HepG2 (cell line): ENCODE measurements at regions not wholly inside any gene's neighbourhood (a gene's known extent, or its start where the extent isn't known, plus 50 kb on each side); places are given as distances from the start of the nearest gene placed in this dataset.

Experiments
- ATAC-seq: fragments of 200-7000 bp; cut with Tn5 transposase; 3 replicates; pipeline ENCODE4 v1.9.1; 2020; ENCODE audit warnings: mild to moderate bottlenecking, moderate library complexity
- BruUV-seq: library from RNA; stranded (reverse); fragments of 400-500 nt; replicated peaks from 2 replicates; lab custom pipeline; 2021; lab: Mats Ljungman, UMichigan
- CTCF ChIA-PET: fragments of 300-600 bp; formaldehyde crosslinking; extraction: SDS; loops from one replicate; lab custom pipeline; 2021; ENCODE audit warnings: low total read pairs, inconsistent platforms, low intra/inter-chr PET ratio; lab: Yijun Ruan, JAX
- POLR2A ChIA-PET: fragments of 350-600 bp; sonication (Branson Sonifier 250); formaldehyde crosslinking; loops from one replicate; lab custom pipeline; 2020; ENCODE audit warnings: antibody characterized with exemption, inconsistent platforms; lab: Yijun Ruan, JAX
- DNase-seq: peaks from one replicate; pipeline ENCODE4 v3.0.0-alpha.2; 2015; ENCODE audit warnings: low spot score
- FAIRE-seq: peaks from 3 replicates; lab custom pipeline; 2011; peaks lifted over from hg19 to GRCh38; lab: Jason Lieb, UNC
- H2AFZ ChIP-seq: one replicate; pipeline ENCODE4 v1.6.1; 2011; ENCODE audit warnings: low read length, inconsistent platforms
- H3K27ac ChIP-seq: fragments of 300-600 bp; 3 replicates; pipeline ENCODE4 v1.8.0; 2011; ENCODE audit warnings: mixed run types, mild to moderate bottlenecking, mixed read lengths, low read length, inconsistent platforms; ENCODE audit not compliant: insufficient read depth; ENCODE audit errors: extremely low read length
- H3K27me3 ChIP-seq, 2 experiments: fragments of 200-600 bp in 1 of 2; 2 replicates in 1 of 2; 3 replicates in 1 of 2; pipeline versions ENCODE4 v1.6.0 to v1.8.0; 2011; ENCODE audit warnings: low read length in 2 of 2, mild to moderate bottlenecking in 2 of 2, moderate library complexity in 2 of 2, inconsistent platforms in 1 of 2; ENCODE audit not compliant: insufficient read depth in 2 of 2, control insufficient read depth in 1 of 2
- H3K36me3 ChIP-seq, 2 experiments: fragments of 200-600 bp in 1 of 2; replicated peaks in 1 of 2; 2 replicates in 1 of 2; 3 replicates in 1 of 2; pipeline versions ENCODE4 v1.5.1 to v1.8.0; 2011; ENCODE audit warnings: low read length in 2 of 2, inconsistent platforms in 1 of 2; ENCODE audit not compliant: insufficient read depth in 2 of 2, control insufficient read depth in 1 of 2
- H3K4me1 ChIP-seq: 2 replicates; pipeline ENCODE4 v1.5.1; 2012; ENCODE audit warnings: low read length, inconsistent platforms; ENCODE audit not compliant: insufficient read depth
- H3K4me2 ChIP-seq: 2 replicates; pipeline ENCODE4 v1.6.0; 2011; ENCODE audit warnings: low read depth, low read length, inconsistent platforms
- H3K4me3 ChIP-seq, 3 experiments: fragments of 200-600 bp in 1 of 3; sonication (generic), shearing (Covaris generic) in 1 of 3; replicated peaks in 1 of 3; 2 replicates each; pipeline ENCODE4 v1.5.1; 2011 to 2016; ENCODE audit warnings: low read length in 3 of 3, inconsistent platforms in 2 of 3, low read depth in 2 of 3, mild to moderate bottlenecking in 2 of 3, control low read depth in 1 of 3, mixed read lengths in 1 of 3; ENCODE audit not compliant: insufficient read depth in 1 of 3
- H3K79me2 ChIP-seq: one replicate; pipeline ENCODE4 v1.6.1; 2011; ENCODE audit warnings: low read length, inconsistent platforms; ENCODE audit not compliant: insufficient read depth
- H3K9ac ChIP-seq: 2 replicates; pipeline ENCODE4 v1.6.0; 2011; ENCODE audit warnings: mild to moderate bottlenecking, low read depth, low read length, inconsistent platforms; ENCODE audit not compliant: insufficient read depth
- H3K9me3 ChIP-seq: 2 replicates; pipeline ENCODE4 v1.5.1; 2012; ENCODE audit warnings: mild to moderate bottlenecking, low read length
- H4K20me1 ChIP-seq: 2 replicates; pipeline ENCODE4 v1.6.0; 2011; ENCODE audit warnings: inconsistent platforms, mild to moderate bottlenecking, low read length, moderate library complexity; ENCODE audit not compliant: insufficient read depth
- CBX5 ChIP-seq: sonication (generic); formaldehyde crosslinking; IDR thresholded peaks from 2 replicates; pipeline ENCODE4 v1.4.0; 2020; ENCODE audit warnings: missing genetic modification reagents, borderline replicate concordance
- ETV6 ChIP-seq: sonication (generic); formaldehyde crosslinking; conservative IDR thresholded peaks from 2 replicates; pipeline ENCODE4 v1.4.0; 2020; ENCODE audit warnings: missing genetic modification reagents
- JARID2 ChIP-seq: sonication (generic); formaldehyde crosslinking; IDR thresholded peaks from 2 replicates; pipeline ENCODE4 v1.8.1; 2023; ENCODE audit warnings: missing genetic modification reagents, inconsistent platforms; ENCODE audit not compliant: insufficient replicate concordance
- KDM3A ChIP-seq: IDR thresholded peaks from 2 replicates; pipeline ENCODE4 v1.6.1; 2018; ENCODE audit warnings: low read depth, missing compliant biosample characterization
- NFE2L1 ChIP-seq: sonication (generic); formaldehyde crosslinking; IDR thresholded peaks from 2 replicates; pipeline ENCODE4 v1.4.0; 2020; ENCODE audit warnings: missing genetic modification reagents, mild to moderate bottlenecking, borderline replicate concordance
- NFRKB ChIP-seq: fragments of 450-650 bp; IDR thresholded peaks from 2 replicates; pipeline ENCODE4 v1.6.1; 2017
- PAF1 ChIP-seq: IDR thresholded peaks from 2 replicates; pipeline ENCODE4 v1.6.1; 2016; ENCODE audit warnings: missing genetic modification reagents, missing compliant biosample characterization
- POLR2A ChIP-seq, 2 experiments: IDR thresholded peaks; 2 replicates each; pipeline ENCODE4 v1.6.1; 2011; ENCODE audit warnings: low read depth in 2 of 2, low read length in 2 of 2, mild to moderate bottlenecking in 1 of 2, moderate library complexity in 1 of 2; ENCODE audit not compliant: insufficient read depth in 1 of 2
- RBFOX2 ChIP-seq: fragments of 200-400 bp; formaldehyde crosslinking; IDR thresholded peaks from 2 replicates; pipeline ENCODE4 v1.6.1; 2017; ENCODE audit warnings: low read depth, mild to moderate bottlenecking, low read length
- TSC22D2 ChIP-seq: sonication (generic); formaldehyde crosslinking; IDR thresholded peaks from 2 replicates; pipeline ENCODE4 v1.5.1; 2020; ENCODE audit warnings: missing genetic modification reagents, mild to moderate bottlenecking, borderline replicate concordance
- ZMYM4 ChIP-seq: sonication (generic); formaldehyde crosslinking; IDR thresholded peaks from 2 replicates; pipeline ENCODE4 v1.8.1; 2023; ENCODE audit warnings: mild to moderate bottlenecking, missing genetic modification reagents
- ZNF430 ChIP-seq: sonication (generic); formaldehyde crosslinking; IDR thresholded peaks from 2 replicates; pipeline ENCODE4 v1.9.0; 2021; ENCODE audit warnings: mild to moderate bottlenecking, missing genetic modification reagents
- ZNF550 ChIP-seq: sonication (generic); formaldehyde crosslinking; IDR thresholded peaks from 2 replicates; pipeline ENCODE4 v1.4.0; 2020; ENCODE audit warnings: mild to moderate bottlenecking, missing genetic modification reagents, borderline replicate concordance
- ZNF589 ChIP-seq: sonication (generic); formaldehyde crosslinking; conservative IDR thresholded peaks from 2 replicates; pipeline ENCODE4 v1.8.0; 2022; ENCODE audit warnings: mild to moderate bottlenecking, moderate library complexity, missing genetic modification reagents
- WGBS: methylation state at CpG from one replicate; pipeline ENCODE4 v1.1.6; 2017; ENCODE audit warnings: low lambda C conversion rate; 5-methylcytosine and 5-hydroxymethylcytosine counted together
- in situ Hi-C: cut with HindIII; loops from 2 replicates; pipeline ENCODE4 v1.10.0; 2017; ENCODE audit warnings: low pct_unique_long_range_greater_than_20kb; ENCODE audit not compliant: extremely low pct_ligation_motif_present
- intact Hi-C: fragments of 100-400 bp; cut with micrococcal nuclease; formaldehyde crosslinking; loops from one replicate; pipeline ENCODE4 v1.10.0; 2022; ENCODE audit not compliant: unreplicated experiment
- TF ChIP-seq, protein P1 (sequence below): IDR thresholded peaks from 2 replicates; pipeline ENCODE4 v1.6.1; 2016; ENCODE audit warnings: mild to moderate bottlenecking, missing biosample characterization, missing genetic modification reagents
- TF ChIP-seq, protein P2 (sequence below): sonication (generic); formaldehyde crosslinking; IDR thresholded peaks from 2 replicates; pipeline ENCODE4 v1.8.0; 2022; ENCODE audit warnings: mild to moderate bottlenecking, missing genetic modification reagents, moderate library complexity
- TF ChIP-seq, protein P3 (sequence below): sonication (generic); formaldehyde crosslinking; conservative IDR thresholded peaks from 2 replicates; pipeline ENCODE4 v1.4.0; 2020; ENCODE audit warnings: missing genetic modification reagents
- TF ChIP-seq, protein P4 (sequence below): sonication (generic); formaldehyde crosslinking; IDR thresholded peaks from 2 replicates; pipeline ENCODE4 v1.4.0; 2020; ENCODE audit warnings: mild to moderate bottlenecking, missing genetic modification reagents

GRCh38 chr10:107520348-107520747 is 355.8 kb upstream of the SORCS1 start:
- Histone ChIP-seq H4K20me1 (no peaks in the 10 kb centered on the region), H3K4me3 (no peak overlapping the region), H3K4me1 (no peaks in the 10 kb centered on the region), H3K79me2 (no peaks in the 10 kb centered on the region), H3K9ac (no peak overlapping the region), H3K9me3 (peaks cover 94% of the 10 kb centered on the region), H3K36me3 (no peaks in the 10 kb centered on the region), H2AFZ (no peak overlapping the region), H3K27me3 (no peaks in the 10 kb centered on the region; a peak in 1 of 5 replicates), H3K27ac (no peak overlapping the region), H3K4me2 (no peak overlapping the region)
- TF ChIP-seq, protein P1, sequence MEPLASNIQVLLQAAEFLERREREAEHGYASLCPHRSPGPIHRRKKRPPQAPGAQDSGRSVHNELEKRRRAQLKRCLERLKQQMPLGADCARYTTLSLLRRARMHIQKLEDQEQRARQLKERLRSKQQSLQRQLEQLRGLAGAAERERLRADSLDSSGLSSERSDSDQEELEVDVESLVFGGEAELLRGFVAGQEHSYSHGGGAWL (CRISPR knock-in tag), result no peak
- TF ChIP-seq TSC22D2 (CRISPR knock-in tag) (no peak), NFE2L1 (CRISPR knock-in tag) (no peak), ETV6 (CRISPR knock-in tag) (no peak), POLR2A (IDR thresholded peaks at IDR 0.05; ENCODE audit: insufficient read depth in 1 of 2, low read depth in 2 of 2, low read length in 2 of 2) (no peak), NFRKB (no peak), ZMYM4 (CRISPR knock-in tag) (no peak), RBFOX2 (no peak), ZNF430 (CRISPR knock-in tag) (no peak), ZNF589 (no peak), ZNF550 (CRISPR knock-in tag) (no peak), KDM3A (CRISPR knock-in tag) (no peak), CBX5 (no peak), PAF1 (no peak), JARID2 (no peak)
- TF ChIP-seq, protein P2, sequence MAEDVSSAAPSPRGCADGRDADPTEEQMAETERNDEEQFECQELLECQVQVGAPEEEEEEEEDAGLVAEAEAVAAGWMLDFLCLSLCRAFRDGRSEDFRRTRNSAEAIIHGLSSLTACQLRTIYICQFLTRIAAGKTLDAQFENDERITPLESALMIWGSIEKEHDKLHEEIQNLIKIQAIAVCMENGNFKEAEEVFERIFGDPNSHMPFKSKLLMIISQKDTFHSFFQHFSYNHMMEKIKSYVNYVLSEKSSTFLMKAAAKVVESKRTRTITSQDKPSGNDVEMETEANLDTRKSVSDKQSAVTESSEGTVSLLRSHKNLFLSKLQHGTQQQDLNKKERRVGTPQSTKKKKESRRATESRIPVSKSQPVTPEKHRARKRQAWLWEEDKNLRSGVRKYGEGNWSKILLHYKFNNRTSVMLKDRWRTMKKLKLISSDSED (CRISPR knock-in tag), result no peak
- TF ChIP-seq, protein P3, sequence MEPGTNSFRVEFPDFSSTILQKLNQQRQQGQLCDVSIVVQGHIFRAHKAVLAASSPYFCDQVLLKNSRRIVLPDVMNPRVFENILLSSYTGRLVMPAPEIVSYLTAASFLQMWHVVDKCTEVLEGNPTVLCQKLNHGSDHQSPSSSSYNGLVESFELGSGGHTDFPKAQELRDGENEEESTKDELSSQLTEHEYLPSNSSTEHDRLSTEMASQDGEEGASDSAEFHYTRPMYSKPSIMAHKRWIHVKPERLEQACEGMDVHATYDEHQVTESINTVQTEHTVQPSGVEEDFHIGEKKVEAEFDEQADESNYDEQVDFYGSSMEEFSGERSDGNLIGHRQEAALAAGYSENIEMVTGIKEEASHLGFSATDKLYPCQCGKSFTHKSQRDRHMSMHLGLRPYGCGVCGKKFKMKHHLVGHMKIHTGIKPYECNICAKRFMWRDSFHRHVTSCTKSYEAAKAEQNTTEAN (CRISPR knock-in tag), result no peak
- TF ChIP-seq, protein P4, sequence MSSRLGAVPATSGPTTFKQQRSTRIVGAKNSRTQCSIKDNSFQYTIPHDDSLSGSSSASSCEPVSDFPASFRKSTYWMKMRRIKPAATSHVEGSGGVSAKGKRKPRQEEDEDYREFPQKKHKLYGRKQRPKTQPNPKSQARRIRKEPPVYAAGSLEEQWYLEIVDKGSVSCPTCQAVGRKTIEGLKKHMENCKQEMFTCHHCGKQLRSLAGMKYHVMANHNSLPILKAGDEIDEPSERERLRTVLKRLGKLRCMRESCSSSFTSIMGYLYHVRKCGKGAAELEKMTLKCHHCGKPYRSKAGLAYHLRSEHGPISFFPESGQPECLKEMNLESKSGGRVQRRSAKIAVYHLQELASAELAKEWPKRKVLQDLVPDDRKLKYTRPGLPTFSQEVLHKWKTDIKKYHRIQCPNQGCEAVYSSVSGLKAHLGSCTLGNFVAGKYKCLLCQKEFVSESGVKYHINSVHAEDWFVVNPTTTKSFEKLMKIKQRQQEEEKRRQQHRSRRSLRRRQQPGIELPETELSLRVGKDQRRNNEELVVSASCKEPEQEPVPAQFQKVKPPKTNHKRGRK (CRISPR knock-in tag), result no peak
- FAIRE-seq (no peak), ATAC-seq (no peak), DNase-seq (no peak)
- BruUV-seq, result no TSS peak
- POLR2A ChIA-PET, result no interaction called here
- CTCF ChIA-PET, result no interaction called here
- WGBS, result 55% methylated on average over 4 of the region's 4 CpGs
- intact Hi-C loops (no loop called here), in situ Hi-C loops (no loop called here)
